IPS DF 19.7 (cell line): ENCODE measurements at regions not wholly inside any gene's neighbourhood (a gene's known extent, or its start where the extent isn't known, plus 50 kb on each side); places are given as distances from the start of the nearest gene placed in this dataset.
"Not testable (repeated sequence)": the region's sequence is repeated elsewhere in the genome, so short reads cannot be mapped to it uniquely, and the experiment has no call there.

ENCODE experiments used
- DNase-seq: peaks from one replicate; pipeline ENCODE4 v3.0.0-alpha.2; 2013; ENCODE audit warnings: low read depth, low spot score

DNA sequence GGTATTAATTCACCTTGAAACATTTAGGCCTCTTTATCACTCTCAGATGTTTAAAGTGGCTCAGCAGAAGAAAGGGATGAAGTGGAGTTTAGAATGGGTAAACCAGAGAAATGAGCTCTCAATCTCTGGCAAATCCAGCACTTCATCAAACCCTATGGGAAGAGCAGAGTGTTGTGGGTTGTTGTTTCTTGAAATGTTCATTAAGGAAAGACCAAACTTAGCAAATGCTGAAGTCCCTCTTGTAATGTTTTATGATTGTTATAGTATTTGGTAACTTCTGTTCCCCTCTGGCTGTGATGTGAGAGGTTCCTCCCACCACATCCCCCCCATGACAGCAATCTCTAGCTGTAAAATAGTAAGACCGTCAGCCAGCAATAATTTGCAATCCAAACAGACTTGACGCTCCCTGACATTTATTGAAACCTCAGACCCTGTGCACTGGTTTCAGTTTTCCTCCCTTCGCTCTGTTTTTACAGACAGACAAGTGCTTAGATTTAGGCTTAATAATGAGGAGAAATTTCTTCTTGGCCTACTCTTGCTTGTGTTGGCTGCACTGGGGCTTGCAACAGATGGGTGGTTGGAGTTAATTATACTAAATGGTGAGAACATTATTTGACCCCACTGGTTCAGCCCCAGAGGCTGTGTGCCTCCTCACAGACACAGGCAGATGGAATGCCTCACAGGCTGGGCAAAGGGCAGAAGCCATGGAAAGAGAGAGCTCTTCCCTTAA lies 609.4 kb upstream of the SOX9 start:
- no peak for DNase-seq

- not testable (repeated sequence) for DNase-seq
These were observed 607.1 kb upstream of the SOX9 start for GRCh38 chr17:71513725-71514124.

- no peak for DNase-seq
These were observed 604.7 kb upstream of the SOX9 start for GRCh38 chr17:71516149-71516548.

DNA sequence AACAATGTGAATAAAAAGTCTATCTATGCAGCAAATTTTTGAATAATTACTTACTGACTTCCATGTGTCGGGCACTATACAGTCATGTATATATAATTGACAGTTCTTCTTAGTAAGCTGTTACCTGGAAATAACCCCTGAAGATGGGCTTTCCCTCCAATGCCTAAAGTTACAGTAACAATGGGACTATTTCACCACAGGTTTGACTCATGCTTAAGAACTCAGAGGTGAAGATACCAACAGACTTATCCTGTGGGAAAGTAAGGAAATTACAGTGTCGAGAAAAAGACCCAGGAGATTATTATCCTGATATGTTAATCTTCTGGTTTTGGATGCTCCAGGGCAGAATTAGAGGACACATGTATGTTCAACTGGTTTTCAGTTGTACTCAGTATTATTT lies 601.5 kb upstream of the SOX9 start:
- DNase-seq = no peak

- no peak for DNase-seq
These were observed 599.1 kb upstream of the SOX9 start for GRCh38 chr17:71521724-71522123.

- no peak for DNase-seq
These were observed 598.4 kb upstream of the SOX9 start for GRCh38 chr17:71522383-71522782.

GRCh38 chr17:71527311-71527710 lies 593.5 kb upstream of the SOX9 start:
- no peak for DNase-seq

DNA sequence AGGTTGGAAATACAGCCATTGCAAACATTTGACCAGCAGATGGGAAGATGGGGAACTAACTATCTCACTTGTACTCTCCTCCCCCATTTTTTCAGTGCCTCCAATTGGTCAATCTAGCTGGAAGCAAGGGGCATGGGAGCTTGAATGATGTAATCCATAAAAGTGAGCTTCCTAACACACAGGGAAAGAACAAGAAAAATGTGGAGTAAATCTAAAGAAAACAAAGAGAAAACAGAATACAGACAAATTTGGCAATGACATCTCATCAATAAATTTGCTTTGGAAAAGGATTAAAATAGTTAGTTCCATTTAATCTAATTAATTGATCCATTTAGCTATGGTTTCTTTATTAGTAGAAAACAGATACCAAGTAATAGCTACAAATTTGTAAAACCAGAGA lies 592.6 kb upstream of the SOX9 start:
- no peak for DNase-seq

GRCh38 chr17:71530248-71530647 lies 590.6 kb upstream of the SOX9 start:
- DNase-seq = no peak

DNA sequence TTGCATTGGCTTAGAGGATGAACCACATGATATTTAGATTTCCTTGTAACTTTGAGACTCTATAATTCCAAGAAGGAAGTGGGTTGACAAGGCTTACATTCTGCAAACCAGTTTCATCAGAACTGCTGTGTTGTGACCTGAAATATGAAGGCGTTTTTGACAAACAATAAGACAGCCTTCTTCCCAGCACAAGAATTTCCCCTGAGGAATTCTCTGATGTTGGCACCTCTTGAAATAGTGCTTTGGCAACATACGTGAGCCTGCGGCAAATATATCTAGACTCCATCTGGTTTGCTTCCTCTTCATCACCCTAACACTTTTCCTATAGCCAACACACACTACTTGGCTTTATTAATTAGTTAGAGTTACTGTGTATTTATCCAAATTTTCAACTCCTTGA lies 585.5 kb upstream of the SOX9 start:
- no peak for DNase-seq

DNA sequence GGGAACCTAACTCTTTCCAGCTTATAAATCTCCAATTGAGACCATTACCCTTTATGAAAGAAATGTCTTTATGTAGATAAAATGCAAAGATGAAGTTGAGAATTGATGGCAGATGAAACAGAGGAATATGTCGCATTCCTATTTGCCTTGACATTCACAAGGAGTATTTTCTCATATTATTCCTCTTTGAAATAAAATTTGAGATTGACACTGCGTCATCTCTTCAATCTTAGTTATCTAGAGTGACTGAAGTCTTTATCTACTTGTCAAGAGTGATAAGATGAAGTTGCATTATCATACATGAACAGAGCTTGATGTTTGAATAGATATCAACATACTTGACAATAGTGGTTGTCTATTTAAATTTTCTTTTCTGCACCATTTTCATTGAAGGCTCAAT lies 574.4 kb upstream of the SOX9 start:
- no peak for DNase-seq

GRCh38 chr17:71547904-71548303 lies 572.9 kb upstream of the SOX9 start:
- DNase-seq = no peak

- DNase-seq = no peak
These were observed 572.2 kb upstream of the SOX9 start for GRCh38 chr17:71548540-71549190.

DNA sequence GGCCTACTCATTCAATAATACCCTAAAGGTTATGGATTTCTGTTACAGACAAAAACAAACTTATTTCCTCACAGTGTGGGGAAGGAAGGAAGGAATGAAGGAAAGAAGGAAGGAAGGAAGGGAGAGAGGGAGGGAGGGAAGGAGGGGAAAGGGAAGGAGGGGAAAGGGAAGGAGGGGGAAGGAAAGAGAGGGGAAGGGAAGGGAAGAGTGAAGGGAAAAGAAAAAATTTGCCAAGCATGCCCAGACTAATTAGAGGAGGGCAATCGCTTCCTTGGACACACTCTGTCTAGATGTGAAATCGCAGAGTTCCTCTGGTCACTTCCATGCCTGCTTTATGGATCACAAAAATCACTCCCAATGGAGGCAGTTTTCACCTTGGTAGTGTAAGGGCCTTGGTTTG lies 570.1 kb upstream of the SOX9 start:
- no peak for DNase-seq

GRCh38 chr17:71553381-71553780 lies 567.4 kb upstream of the SOX9 start:
- no peak for DNase-seq

- no peak for DNase-seq
These were observed 561.9 kb upstream of the SOX9 start for GRCh38 chr17:71558901-71559300.

- no peak for DNase-seq
These were observed 548.5 kb upstream of the SOX9 start for GRCh38 chr17:71572343-71572742.

GRCh38 chr17:71578446-71578845 lies 542.4 kb upstream of the SOX9 start:
- DNase-seq = no peak

DNA sequence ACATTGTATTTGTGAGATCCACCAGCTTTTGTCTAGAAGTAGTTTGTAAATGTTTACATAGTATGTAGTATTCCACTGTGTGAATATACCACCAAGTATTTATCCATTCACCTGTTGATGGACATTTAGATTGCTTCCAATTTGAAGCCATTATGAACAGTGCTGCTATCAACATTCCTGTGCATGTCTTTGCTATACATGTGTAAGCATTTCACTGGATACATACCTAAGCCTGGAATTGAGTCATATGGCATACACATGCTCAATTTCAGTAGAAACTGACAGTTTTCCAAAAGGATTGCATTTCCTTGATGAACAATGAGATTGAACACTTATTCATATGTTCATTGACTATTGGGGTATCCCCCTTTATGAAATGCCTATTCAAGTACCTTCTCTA lies 540.6 kb upstream of the SOX9 start:
- DNase-seq = no peak

GRCh38 chr17:71585540-71585939 lies 535.3 kb upstream of the SOX9 start:
- no peak for DNase-seq

- DNase-seq = no peak
These were observed 528.4 kb upstream of the SOX9 start for GRCh38 chr17:71592431-71592830.

DNA sequence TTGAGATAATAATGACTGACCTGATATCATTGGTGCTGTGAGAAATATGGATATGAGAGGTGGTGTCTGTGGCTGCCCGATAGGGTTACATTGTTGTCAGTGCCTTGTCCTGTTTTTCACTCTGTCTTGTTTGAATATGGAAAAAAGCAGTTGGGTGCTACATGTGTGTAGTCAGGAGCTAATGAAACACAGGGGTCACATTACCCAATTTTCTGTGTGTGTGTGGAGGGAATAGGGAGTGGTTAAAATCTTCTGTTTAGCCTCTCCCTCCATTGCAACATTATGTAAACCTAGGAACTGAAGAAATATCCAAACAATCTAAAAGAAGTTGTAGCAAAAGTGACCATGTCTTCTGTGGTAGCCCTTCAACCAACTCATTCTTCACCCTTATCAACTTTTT lies 527.7 kb upstream of the SOX9 start:
- no peak for DNase-seq

GRCh38 chr17:71599583-71599982 lies 521.2 kb upstream of the SOX9 start:
- not testable (repeated sequence) for DNase-seq
